Stimulated activated CD8-positive, alpha-beta memory T cell treated with anti-CD3 and anti-CD28 coated beads, Interleukin-12 subunit alpha, Interleukin-12 subunit beta, amount 100 ng/mL, for 24 hours (primary cell): ENCODE measurements at regions not wholly inside any gene's neighbourhood (a gene's known extent, or its start where the extent isn't known, plus 50 kb on each side); places are given as distances from the start of the nearest gene placed in this dataset.

Source experiments
- DNase-seq: peaks from one replicate; pipeline ENCODE4 v3.0.0-alpha.2; 2020; ENCODE audit errors: extremely low read depth

- no peak for DNase-seq
These were observed 335.0 kb upstream of the TSHZ2 start for GRCh38 chr20:52637201-52637600.

GRCh38 chr20:52631469-52631868, 340.7 kb upstream of the TSHZ2 start:
- no peak for DNase-seq

GRCh38 chr20:52630138-52630537, 342.0 kb upstream of the TSHZ2 start:
- DNase-seq, result no peak

DNA sequence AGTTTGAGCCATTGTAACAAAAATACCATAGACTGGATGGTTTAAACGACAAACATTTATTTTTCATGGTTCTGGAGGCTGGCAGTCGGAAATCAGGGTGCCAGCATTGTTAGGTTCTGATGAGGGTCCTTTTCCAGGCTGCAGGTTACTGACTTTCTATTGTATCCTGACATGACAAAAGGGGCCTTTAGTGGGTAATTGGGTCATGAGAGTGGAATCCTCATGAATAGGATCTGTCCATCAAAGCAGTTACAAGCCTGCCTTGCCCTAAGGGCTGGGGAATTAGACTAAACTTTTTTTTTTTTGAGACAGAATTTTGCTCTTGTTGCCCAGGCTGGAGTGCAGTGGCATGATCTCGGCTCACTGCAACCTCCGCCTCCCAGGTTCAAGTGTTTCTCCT, 347.9 kb upstream of the TSHZ2 start:
- DNase-seq, result no peak

- no peak for DNase-seq
These were observed 350.1 kb upstream of the TSHZ2 start for GRCh38 chr20:52622081-52622480.

- no peak for DNase-seq
These were observed 350.8 kb upstream of the TSHZ2 start for GRCh38 chr20:52621401-52621800.

GRCh38 chr20:52619671-52620070, 352.5 kb upstream of the TSHZ2 start:
- no peak for DNase-seq

- DNase-seq, result no peak
These were observed 353.1 kb upstream of the TSHZ2 start for GRCh38 chr20:52619101-52619500.

GRCh38 chr20:52616629-52617028, 355.5 kb upstream of the TSHZ2 start:
- no peak for DNase-seq

GRCh38 chr20:52614051-52614863, 357.9 kb upstream of the TSHZ2 start:
- DNase-seq, result no peak

DNA sequence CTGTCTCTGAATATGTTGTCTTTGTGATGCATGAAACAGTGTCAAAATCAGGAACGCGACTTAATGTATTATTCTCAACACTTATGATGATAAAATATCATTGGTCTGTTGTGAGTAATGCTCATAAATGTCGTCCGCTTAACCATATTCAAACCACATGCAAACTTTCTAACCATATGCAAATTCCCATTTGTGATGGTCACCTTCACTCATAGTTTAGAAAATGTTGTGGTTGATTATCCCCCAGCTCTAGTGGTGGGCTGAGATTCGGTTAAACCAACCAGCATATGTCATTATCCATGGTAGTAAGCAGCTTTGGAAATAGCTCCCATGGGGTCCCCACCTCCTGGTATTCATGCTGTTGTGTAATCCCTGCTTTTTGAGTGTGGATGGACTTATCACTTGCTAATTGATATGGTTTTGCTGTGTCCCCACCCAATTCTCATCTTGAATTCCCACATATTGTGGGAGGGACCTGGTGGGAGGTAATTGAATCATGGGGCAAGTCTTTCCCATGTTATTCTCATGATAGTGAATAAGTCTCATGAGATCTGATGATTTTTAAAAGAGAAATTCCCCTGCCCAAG, 360.0 kb upstream of the TSHZ2 start:
- DNase-seq, result no peak

DNA sequence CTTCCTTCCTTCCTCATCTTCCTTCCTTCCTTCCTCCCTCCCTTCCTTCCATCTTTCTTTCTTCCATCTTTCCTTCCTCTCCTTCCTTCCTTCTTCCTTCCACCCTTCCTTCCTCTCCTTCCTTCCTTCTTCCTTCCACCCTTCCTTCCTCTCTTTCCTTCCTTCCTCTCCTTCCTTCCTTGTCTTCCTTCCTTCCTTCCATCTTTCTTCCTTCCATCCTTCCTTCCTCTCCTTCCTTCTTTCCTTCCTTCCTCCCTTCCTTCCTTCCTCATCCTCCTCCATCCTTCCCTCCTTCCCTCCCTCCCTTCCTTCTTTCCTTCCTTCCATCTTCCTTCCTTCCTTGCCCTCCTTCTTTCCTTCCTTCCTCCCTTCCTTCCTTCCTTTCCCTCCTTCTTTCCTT, 361.4 kb upstream of the TSHZ2 start:
- no peak for DNase-seq

GRCh38 chr20:52601295-52601971, 370.7 kb upstream of the TSHZ2 start:
- no peak for DNase-seq

- no peak for DNase-seq
These were observed 375.9 kb upstream of the TSHZ2 start for GRCh38 chr20:52596256-52596655.

GRCh38 chr20:52595518-52595917, 376.6 kb upstream of the TSHZ2 start:
- no peak for DNase-seq

- no peak for DNase-seq
These were observed 378.5 kb upstream of the TSHZ2 start for GRCh38 chr20:52593654-52594053.

DNA sequence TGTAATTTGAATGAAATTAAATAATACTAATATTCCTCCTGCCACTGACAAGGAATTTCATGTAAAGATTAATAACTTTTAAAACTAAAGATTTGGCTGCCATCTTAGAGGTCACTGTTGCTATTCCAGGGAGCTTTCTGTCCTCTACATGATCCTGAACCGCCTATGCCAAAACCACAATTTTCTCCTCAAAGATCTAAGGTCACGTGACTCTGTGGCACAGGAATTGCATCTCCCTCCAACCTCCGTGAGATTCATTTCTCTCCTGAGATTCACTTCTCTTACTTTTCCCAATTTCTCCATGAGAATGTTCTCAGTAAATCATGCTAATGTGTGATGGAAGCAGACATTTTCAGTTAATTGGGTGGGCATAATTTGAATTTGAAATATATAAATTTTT, 379.6 kb upstream of the TSHZ2 start:
- no peak for DNase-seq

GRCh38 chr20:52590100-52590499, 382.1 kb upstream of the TSHZ2 start:
- no peak for DNase-seq

GRCh38 chr20:52589251-52589812, 382.8 kb upstream of the TSHZ2 start:
- no peak for DNase-seq

- no peak for DNase-seq
These were observed 385.5 kb upstream of the TSHZ2 start for GRCh38 chr20:52586660-52587059.

GRCh38 chr20:52585333-52585732, 386.8 kb upstream of the TSHZ2 start:
- DNase-seq, result no peak

DNA sequence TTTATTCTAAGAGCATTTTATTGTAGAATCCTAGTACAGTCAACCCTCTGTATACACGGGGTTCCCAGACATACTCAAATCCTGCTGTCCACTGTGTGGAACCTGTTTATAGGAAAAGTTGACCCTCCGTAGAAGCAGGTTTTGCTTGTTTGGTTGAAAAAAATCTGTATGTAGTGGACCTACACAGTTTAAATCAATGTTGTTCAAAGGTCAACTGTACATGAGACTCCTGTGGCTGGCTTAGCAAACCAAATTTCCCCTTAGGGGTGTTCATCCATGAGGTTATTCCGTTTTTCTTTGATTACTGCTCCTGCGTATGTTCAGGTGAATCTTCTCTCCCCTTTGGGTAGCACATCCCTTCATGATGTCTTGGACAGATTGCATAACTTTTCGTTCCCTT, 387.0 kb upstream of the ZFP64 start:
- no peak for DNase-seq

DNA sequence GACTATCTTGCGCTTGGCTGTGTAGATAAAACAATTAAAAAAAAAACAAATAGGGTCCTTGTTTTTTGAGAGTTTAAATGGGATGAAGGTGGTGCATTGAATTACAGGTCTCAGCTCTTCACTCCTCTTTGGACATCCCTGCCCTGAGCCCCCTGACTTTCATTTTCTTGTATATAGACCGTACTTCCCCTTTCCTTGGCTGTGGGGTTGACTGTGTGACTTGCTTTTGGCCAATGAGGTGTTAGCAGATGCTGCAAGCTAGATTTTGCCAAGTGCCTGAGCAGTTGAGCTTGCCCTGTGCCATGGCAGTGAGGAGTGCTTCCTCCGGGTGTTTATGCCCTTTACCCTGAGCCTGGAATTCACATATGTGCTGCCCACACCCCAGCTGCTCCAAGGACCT, 386.1 kb upstream of the ZFP64 start:
- DNase-seq, result no peak
